MCF 10A (cell line): ENCODE measurements at regions not wholly inside any gene's neighbourhood (a gene's known extent, or its start where the extent isn't known, plus 50 kb on each side); places are given as distances from the start of the nearest gene placed in this dataset.
"Not testable (repeated sequence)": the region's sequence is repeated elsewhere in the genome, so short reads cannot be mapped to it uniquely, and the experiment has no call there.

Source experiments
- BruUV-seq: library from RNA; stranded (reverse); fragments of 400-500 nt; replicated peaks from 2 replicates; lab custom pipeline; 2021; lab: Mats Ljungman, UMichigan
- CTCF ChIA-PET: fragments of 300-600 bp; sonication (Branson Sonifier 250); formaldehyde crosslinking; extraction: SDS; loops from one replicate; lab custom pipeline; 2021; ENCODE audit warnings: antibody characterized with exemption, inconsistent platforms; lab: Yijun Ruan, JAX
- POLR2A ChIA-PET: fragments of 300-600, 350-650 bp; sonication (Branson Sonifier 250); formaldehyde crosslinking; extraction: SDS; loops from one replicate; lab custom pipeline; 2020; ENCODE audit warnings: antibody characterized with exemption, inconsistent platforms; lab: Yijun Ruan, JAX
- DNase-seq: peaks from one replicate; pipeline ENCODE4 v3.0.0-alpha.2; 2018; ENCODE audit not compliant: unreplicated experiment
- H3K27ac Mint-ChIP-seq: one replicate; pipeline ENCODE4 v1.8.0; 2022; ENCODE audit warnings: mild to moderate bottlenecking, low read depth, mixed read lengths; ENCODE audit not compliant: unreplicated experiment
- H3K27me3 Mint-ChIP-seq: one replicate; pipeline ENCODE4 v1.8.0; 2022; ENCODE audit warnings: mixed read lengths; ENCODE audit not compliant: insufficient read depth, unreplicated experiment
- H3K36me3 Mint-ChIP-seq: one replicate; pipeline ENCODE4 v1.8.0; 2022; ENCODE audit warnings: mild to moderate bottlenecking, moderate library complexity, mixed read lengths; ENCODE audit not compliant: insufficient read depth, unreplicated experiment
- H3K4me1 Mint-ChIP-seq: one replicate; pipeline ENCODE4 v1.8.0; 2022; ENCODE audit warnings: mixed read lengths; ENCODE audit not compliant: insufficient read depth, unreplicated experiment
- H3K4me3 Mint-ChIP-seq: one replicate; pipeline ENCODE4 v1.8.0; 2022; ENCODE audit warnings: mild to moderate bottlenecking, moderate library complexity, mixed read lengths; ENCODE audit not compliant: unreplicated experiment
- H3K9me3 Mint-ChIP-seq: one replicate; pipeline ENCODE4 v1.8.0; 2022; ENCODE audit warnings: mixed read lengths; ENCODE audit not compliant: unreplicated experiment
- intact Hi-C: fragments of 100-400 bp; cut with micrococcal nuclease; formaldehyde crosslinking; loops from 2 replicates; pipeline ENCODE4 v1.14.1; 2022
- TF ChIP-seq, protein P1 (sequence below): fragments of 200-600 bp; IDR thresholded peaks from one replicate; pipeline ENCODE4 v1.8.0; 2022; ENCODE audit warnings: antibody characterized with exemption, mild to moderate bottlenecking; ENCODE audit not compliant: unreplicated experiment

DNA sequence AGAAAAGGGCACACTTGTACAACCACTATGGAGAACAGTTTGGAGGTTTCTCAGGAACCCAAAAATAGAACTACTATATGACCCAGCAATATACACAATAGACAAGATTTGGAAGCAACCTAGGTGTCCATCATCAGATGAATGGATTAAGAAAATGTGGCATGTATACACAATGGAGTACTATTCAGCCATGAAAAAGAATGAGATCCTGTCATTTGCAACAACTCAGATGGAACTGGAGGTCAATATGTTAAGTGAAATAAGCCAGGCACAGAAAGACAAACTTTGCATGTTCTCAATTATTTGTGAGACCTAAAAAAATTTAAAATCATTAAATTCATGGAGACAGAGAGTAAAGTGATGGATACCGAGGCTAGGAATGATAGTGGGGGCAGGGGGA, 118.8 kb downstream of the ZNF467 start:
- H3K9me3 Mint-ChIP-seq = peaks cover 13% of the 10 kb centered on the region

DNA sequence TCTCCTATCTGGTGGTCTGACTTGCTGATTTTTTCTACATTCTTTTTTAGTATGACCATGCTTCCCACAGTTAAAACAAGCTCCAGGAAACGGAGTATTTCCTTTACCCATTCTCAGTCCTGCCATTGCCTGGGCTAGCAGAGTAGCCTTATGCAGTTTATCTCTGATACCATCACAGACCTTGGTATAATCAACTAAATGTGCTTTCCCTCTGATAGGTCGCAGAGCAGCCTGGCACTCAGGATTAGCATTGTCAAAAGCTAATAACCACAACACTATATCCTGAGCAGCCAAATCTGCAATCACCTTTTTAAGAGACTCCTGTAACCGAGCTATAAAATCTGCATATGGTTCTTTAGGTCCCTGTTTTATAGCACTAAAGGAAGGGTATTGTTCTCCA, 123.2 kb downstream of the ZNF467 start:
- H3K4me3 Mint-ChIP-seq, H3K4me1 Mint-ChIP-seq, BruUV-seq, H3K36me3 Mint-ChIP-seq, H3K27ac Mint-ChIP-seq, POLR2A ChIA-PET, DNase-seq, intact Hi-C loops: not testable (repeated sequence)
- Mint-ChIP-seq H3K9me3 (peaks cover 13% of the 10 kb centered on the region), H3K27me3 (peaks cover 60% of the 10 kb centered on the region)
- CTCF ChIA-PET = interaction anchor here (0.5 to 0.9 kb wide), 4 partner anchors 12 to 234 kb away, joined by 3 to 4 read pairs (median 4); no protein-coding TSS in a partner anchor

More for the DNA sequence above, 118.8 kb downstream of the ZNF467 start:
- intact Hi-C loops = no loop called here
- DNase-seq = no peak
- Mint-ChIP-seq H3K4me3 (no peak overlapping the region), H3K27ac (no peak overlapping the region), H3K27me3 (peaks cover 66% of the 10 kb centered on the region), H3K36me3 (no peaks in the 10 kb centered on the region), H3K4me1 (no peaks in the 10 kb centered on the region)
- ChIA-PET CTCF (interaction anchor here (1.5 kb wide), 1 partner anchor 94 kb away, joined by 3 read pairs; no protein-coding TSS in a partner anchor), POLR2A (interaction anchor here (1.7 kb wide), 1 partner anchor 117 kb away, joined by 3 read pairs; no protein-coding TSS in a partner anchor)
- TF ChIP-seq, protein P1, sequence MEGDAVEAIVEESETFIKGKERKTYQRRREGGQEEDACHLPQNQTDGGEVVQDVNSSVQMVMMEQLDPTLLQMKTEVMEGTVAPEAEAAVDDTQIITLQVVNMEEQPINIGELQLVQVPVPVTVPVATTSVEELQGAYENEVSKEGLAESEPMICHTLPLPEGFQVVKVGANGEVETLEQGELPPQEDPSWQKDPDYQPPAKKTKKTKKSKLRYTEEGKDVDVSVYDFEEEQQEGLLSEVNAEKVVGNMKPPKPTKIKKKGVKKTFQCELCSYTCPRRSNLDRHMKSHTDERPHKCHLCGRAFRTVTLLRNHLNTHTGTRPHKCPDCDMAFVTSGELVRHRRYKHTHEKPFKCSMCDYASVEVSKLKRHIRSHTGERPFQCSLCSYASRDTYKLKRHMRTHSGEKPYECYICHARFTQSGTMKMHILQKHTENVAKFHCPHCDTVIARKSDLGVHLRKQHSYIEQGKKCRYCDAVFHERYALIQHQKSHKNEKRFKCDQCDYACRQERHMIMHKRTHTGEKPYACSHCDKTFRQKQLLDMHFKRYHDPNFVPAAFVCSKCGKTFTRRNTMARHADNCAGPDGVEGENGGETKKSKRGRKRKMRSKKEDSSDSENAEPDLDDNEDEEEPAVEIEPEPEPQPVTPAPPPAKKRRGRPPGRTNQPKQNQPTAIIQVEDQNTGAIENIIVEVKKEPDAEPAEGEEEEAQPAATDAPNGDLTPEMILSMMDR = no peak
- no TSS peak for BruUV-seq

DNA sequence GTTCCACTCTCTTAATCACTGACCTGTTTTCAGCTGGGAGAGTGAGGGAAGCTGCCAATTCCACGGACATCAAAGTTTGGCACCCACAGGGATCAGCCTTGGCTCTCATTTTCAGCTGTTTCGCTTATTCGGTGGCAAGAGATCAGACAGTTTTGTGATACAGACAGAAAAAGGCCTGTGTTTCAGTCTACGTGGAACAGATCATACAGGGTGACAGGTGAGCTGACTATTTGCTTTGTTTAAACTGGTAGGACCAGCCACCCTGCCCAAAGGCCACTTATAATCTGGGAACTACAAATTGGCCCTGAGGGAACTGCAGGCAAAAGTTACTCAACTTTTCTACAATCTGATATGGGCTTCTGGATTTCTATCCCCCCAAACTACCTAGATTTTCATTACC, 128.6 kb downstream of the ZNF467 start:
- Mint-ChIP-seq H3K9me3 (no peaks in the 10 kb centered on the region), H3K4me3 (no peak overlapping the region), H3K27ac (no peak overlapping the region), H3K27me3 (peaks cover 15% of the 10 kb centered on the region), H3K4me1 (no peaks in the 10 kb centered on the region), H3K36me3 (no peaks in the 10 kb centered on the region)
- ChIA-PET POLR2A (interaction anchor here (0.9 kb wide), 1 partner anchor 21 kb away, joined by 4 read pairs; no protein-coding TSS in a partner anchor), CTCF (interaction anchor here (1.7 kb wide), 1 partner anchor 19 kb away, joined by 7 read pairs; no protein-coding TSS in a partner anchor)
- intact Hi-C loops = no loop called here
- BruUV-seq = no TSS peak
- no peak for DNase-seq
- TF ChIP-seq, protein P1 = no peak

DNA sequence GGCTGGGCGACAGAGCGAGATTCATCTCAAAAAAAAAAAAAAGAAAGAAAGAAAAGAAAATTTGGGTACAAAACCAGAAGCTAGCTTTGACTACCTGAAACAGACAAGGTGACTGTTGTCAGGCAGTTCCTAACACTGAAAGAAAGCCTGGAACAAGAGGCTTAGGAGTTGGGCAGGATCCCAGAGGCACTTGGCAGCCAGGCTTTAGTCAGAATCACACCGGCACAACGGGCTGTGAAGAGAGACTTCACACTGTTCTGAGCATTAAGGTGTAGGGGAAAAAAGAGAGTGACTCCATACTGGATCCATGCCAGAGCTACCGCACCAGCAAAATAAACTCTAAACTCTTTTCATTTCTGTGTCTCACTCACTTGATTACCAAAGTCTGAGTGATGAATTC, 130.8 kb downstream of the ZNF467 start:
- CTCF ChIA-PET = no interaction called here
- no peak for DNase-seq
- POLR2A ChIA-PET = interaction anchor here (0.7 kb wide), 1 partner anchor 9 kb away, joined by 3 read pairs; no protein-coding TSS in a partner anchor
- intact Hi-C loops = no loop called here
- Mint-ChIP-seq H3K9me3 (no peaks in the 10 kb centered on the region), H3K4me3 (no peak overlapping the region), H3K27me3 (peaks cover 12% of the 10 kb centered on the region), H3K4me1 (no peaks in the 10 kb centered on the region), H3K36me3 (no peaks in the 10 kb centered on the region), H3K27ac (no peak overlapping the region)
- BruUV-seq = no TSS peak
- TF ChIP-seq, protein P1 = no peak
